ENCODE measurements at regions not wholly inside any gene's neighbourhood (a gene's known extent, or its start where the extent isn't known, plus 50 kb on each side); places are given as distances from the start of the nearest gene placed in this dataset.

DNA sequence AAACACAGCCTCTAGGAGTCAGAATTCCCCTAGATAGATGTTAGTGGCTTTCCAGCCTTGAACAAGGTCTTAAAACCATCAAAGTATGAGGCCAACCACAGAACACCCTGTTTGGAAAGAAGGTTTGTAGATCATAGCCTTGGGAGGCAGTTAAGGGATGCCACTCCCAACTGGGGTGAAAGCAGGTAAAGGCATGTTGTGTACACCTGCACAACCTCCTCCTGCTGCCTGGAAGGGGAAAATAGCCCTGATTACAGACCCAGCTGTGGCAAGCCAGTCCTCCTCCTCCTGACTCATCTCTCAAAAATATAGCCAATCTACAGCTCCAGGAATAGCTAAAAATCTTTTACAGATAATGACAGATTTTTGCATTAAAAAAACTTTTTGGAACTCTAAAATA lies 108.1 kb downstream of the RBM43 start (continued):
- TF ChIP-seq SP7 (tag by site-specific recombination; IDR thresholded peaks at IDR 0.05) (no peak), ZNF37A (tag by site-specific recombination; IDR thresholded peaks at IDR 0.05) (no peak), ZNF792 (tag by site-specific recombination; IDR thresholded peaks at IDR 0.05) (no peak), ZNF114 (tag by site-specific recombination; IDR thresholded peaks at IDR 0.05) (no peak), ZNF138 (tag by site-specific recombination; IDR thresholded peaks at IDR 0.05; ENCODE audit: borderline replicate concordance) (no peak), ZNF48 (tag by site-specific recombination; IDR thresholded peaks at IDR 0.05) (no peak), ZNF585B (tag by site-specific recombination; IDR thresholded peaks at IDR 0.05) (no peak)
- TF ChIP-seq, protein P1, sequence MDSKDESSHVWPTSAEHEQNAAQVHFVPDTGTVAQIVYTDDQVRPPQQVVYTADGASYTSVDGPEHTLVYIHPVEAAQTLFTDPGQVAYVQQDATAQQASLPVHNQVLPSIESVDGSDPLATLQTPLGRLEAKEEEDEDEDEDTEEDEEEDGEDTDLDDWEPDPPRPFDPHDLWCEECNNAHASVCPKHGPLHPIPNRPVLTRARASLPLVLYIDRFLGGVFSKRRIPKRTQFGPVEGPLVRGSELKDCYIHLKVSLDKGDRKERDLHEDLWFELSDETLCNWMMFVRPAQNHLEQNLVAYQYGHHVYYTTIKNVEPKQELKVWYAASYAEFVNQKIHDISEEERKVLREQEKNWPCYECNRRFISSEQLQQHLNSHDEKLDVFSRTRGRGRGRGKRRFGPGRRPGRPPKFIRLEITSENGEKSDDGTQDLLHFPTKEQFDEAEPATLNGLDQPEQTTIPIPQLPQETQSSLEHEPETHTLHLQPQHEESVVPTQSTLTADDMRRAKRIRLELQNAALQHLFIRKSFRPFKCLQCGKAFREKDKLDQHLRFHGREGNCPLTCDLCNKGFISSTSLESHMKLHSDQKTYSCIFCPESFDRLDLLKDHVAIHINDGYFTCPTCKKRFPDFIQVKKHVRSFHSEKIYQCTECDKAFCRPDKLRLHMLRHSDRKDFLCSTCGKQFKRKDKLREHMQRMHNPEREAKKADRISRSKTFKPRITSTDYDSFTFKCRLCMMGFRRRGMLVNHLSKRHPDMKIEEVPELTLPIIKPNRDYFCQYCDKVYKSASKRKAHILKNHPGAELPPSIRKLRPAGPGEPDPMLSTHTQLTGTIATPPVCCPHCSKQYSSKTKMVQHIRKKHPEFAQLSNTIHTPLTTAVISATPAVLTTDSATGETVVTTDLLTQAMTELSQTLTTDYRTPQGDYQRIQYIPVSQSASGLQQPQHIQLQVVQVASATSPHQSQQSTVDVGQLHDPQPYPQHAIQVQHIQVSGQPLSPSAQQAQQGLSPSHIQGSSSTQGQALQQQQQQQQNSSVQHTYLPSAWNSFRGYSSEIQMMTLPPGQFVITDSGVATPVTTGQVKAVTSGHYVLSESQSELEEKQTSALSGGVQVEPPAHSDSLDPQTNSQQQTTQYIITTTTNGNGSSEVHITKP (tag by site-specific recombination; IDR thresholded peaks at IDR 0.05): no peak

DNA sequence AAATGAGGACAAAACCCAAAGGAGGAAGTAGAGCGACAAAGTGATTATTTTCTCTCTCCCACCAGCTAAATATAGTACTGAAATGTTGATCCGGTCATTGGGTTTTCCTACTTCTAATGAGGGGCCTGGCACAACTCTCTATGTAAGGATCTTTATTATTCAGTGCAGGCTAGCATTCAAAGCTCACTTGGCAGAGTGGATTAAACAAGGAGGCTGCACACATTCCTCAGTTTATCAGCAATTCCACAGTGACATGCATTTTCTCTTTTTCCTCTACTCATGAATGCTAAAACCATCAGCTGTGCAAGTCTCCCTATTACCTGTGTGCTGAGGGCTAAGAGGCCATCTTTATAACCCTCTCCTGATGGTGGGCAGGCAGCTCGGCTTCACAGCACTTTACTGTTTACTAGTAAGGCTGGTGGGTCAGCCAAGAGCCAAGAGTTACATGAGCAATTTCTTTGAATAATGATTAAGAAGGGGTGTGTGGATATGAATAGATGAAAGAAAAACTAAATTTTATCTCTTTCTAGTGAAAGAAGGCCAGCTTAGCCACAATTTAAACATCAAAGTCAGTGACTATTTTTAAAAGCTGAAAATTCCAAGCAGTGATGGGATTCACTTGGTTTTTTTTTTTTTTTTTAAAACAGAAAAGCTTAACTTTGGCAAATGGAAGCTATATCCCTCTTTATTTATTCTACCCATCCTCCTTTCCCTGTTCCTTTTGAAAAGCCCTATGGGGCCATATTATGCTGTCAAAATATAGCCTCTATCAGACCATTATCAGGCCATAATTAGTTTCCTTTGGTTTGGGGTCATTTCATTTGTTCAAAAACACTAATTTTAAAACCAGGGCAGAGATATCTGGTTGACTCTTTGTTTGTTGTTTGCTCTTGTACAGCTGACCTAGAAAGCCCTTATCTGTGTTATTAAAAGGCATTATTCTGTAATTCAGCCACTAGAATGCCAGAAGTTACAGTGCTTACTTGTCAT lies 111.0 kb downstream of the RBM43 start:
- Histone ChIP-seq H3K36me3 (ENCODE audit: control insufficient read depth in 2 of 2, insufficient read depth in 1 of 2, low read length in 2 of 2) (no peaks in the 10 kb centered on the region), H3K27ac (ENCODE audit: extremely low read depth, low read depth, low read length) (no peak overlapping the region), H3K4me3 (ENCODE audit: low read depth, low read length) (no peak overlapping the region), H3K9me3 (ENCODE audit: control insufficient read depth, insufficient read depth, low read depth, low read length) (no peaks in the 10 kb centered on the region), H3K4me1 (ENCODE audit: control insufficient read depth, insufficient read depth, low read length) (no peaks in the 10 kb centered on the region)
- POLR2A ChIA-PET: no interaction called here
- CTCF ChIA-PET: interaction anchor here (1.2 to 1.4 kb wide), 2 partner anchors 11 to 168 kb away, joined by 3 read pairs; no protein-coding TSS in a partner anchor
- TF ChIP-seq WT1 (tag by site-specific recombination; IDR thresholded peaks at IDR 0.05) (no peak), ZNF571 (tag by site-specific recombination; IDR thresholded peaks at IDR 0.05) (no peak), TCF7L2 (IDR thresholded peaks at IDR 0.05; ENCODE audit: borderline replicate concordance, low read depth, low read length) (no peak), ZBTB1 (tag by site-specific recombination; IDR thresholded peaks at IDR 0.05) (no peak), ZNF670 (tag by site-specific recombination; IDR thresholded peaks at IDR 0.05; ENCODE audit: low read depth) (no peak), TRIM28 (IDR thresholded peaks at IDR 0.05; ENCODE audit: borderline replicate concordance, low read length) (no peak), ZNF350 (tag by site-specific recombination; IDR thresholded peaks at IDR 0.05) (no peak), ZBTB21 (tag by site-specific recombination; IDR thresholded peaks at IDR 0.05) (no peak)

DNA sequence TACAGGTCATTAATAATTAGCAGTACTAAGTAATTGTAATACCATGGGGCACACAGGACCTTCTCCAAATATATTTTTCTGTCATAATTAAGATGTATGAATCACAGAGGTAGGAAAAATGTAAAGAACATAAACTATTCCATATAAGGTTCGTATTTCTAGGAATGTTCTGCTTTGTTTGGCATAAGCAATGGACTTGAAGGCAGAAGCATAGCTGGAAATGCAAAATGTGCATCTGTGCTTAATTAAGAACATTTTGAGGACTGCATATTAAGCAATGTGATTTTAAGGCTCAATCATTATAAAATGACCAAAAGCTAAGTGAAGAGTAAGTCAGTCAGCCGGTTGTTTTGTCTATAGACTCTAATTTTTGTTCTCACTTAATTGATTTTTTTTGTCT lies 123.2 kb downstream of the RBM43 start:
- POLR2A ChIA-PET: no interaction called here
- Histone ChIP-seq H3K4me3 (ENCODE audit: low read depth, low read length) (no peak overlapping the region), H3K4me1 (ENCODE audit: control insufficient read depth, insufficient read depth, low read length) (no peaks in the 10 kb centered on the region), H3K36me3 (ENCODE audit: control insufficient read depth in 2 of 2, insufficient read depth in 1 of 2, low read length in 2 of 2) (no peaks in the 10 kb centered on the region), H3K9me3 (ENCODE audit: control insufficient read depth, insufficient read depth, low read depth, low read length) (no peaks in the 10 kb centered on the region), H3K27ac (ENCODE audit: extremely low read depth, low read depth, low read length) (no peak overlapping the region)
- CTCF ChIA-PET: no interaction called here
- TF ChIP-seq SETDB1 (IDR thresholded peaks at IDR 0.05; ENCODE audit: insufficient read length, low read length) (no peak), ZNF350 (tag by site-specific recombination; IDR thresholded peaks at IDR 0.05) (no peak), ZNF571 (tag by site-specific recombination; IDR thresholded peaks at IDR 0.05) (no peak), KLF10 (tag by site-specific recombination; IDR thresholded peaks at IDR 0.05) (no peak), SP3 (tag by site-specific recombination; IDR thresholded peaks at IDR 0.05) (no peak), ZNF521 (tag by site-specific recombination; IDR thresholded peaks at IDR 0.05) (no peak), ZNF660 (tag by site-specific recombination; IDR thresholded peaks at IDR 0.05) (no peak), GLIS1 (tag by site-specific recombination; IDR thresholded peaks at IDR 0.05) (no peak), ZNF585B (tag by site-specific recombination; IDR thresholded peaks at IDR 0.05) (no peak), ZNF121 (tag by site-specific recombination; IDR thresholded peaks at IDR 0.05) (no peak)
- TF ChIP-seq, protein P2, sequence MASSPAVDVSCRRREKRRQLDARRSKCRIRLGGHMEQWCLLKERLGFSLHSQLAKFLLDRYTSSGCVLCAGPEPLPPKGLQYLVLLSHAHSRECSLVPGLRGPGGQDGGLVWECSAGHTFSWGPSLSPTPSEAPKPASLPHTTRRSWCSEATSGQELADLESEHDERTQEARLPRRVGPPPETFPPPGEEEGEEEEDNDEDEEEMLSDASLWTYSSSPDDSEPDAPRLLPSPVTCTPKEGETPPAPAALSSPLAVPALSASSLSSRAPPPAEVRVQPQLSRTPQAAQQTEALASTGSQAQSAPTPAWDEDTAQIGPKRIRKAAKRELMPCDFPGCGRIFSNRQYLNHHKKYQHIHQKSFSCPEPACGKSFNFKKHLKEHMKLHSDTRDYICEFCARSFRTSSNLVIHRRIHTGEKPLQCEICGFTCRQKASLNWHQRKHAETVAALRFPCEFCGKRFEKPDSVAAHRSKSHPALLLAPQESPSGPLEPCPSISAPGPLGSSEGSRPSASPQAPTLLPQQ (tag by site-specific recombination; IDR thresholded peaks at IDR 0.05): no peak
- TF ChIP-seq, protein P3, sequence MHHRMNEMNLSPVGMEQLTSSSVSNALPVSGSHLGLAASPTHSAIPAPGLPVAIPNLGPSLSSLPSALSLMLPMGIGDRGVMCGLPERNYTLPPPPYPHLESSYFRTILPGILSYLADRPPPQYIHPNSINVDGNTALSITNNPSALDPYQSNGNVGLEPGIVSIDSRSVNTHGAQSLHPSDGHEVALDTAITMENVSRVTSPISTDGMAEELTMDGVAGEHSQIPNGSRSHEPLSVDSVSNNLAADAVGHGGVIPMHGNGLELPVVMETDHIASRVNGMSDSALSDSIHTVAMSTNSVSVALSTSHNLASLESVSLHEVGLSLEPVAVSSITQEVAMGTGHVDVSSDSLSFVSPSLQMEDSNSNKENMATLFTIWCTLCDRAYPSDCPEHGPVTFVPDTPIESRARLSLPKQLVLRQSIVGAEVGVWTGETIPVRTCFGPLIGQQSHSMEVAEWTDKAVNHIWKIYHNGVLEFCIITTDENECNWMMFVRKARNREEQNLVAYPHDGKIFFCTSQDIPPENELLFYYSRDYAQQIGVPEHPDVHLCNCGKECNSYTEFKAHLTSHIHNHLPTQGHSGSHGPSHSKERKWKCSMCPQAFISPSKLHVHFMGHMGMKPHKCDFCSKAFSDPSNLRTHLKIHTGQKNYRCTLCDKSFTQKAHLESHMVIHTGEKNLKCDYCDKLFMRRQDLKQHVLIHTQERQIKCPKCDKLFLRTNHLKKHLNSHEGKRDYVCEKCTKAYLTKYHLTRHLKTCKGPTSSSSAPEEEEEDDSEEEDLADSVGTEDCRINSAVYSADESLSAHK (tag by site-specific recombination; IDR thresholded peaks at IDR 0.05): no peak

Data from HEK293 (cell line).